HG02763 (cell line): ENCODE measurements at regions not wholly inside any gene's neighbourhood (a gene's known extent, or its start where the extent isn't known, plus 50 kb on each side); places are given as distances from the start of the nearest gene placed in this dataset.

Experiments used
- ATAC-seq: cut with Tn5 transposase; IDR thresholded peaks from one replicate; pipeline ENCODE4 v1.9.1; 2021; ENCODE audit warnings: mild to moderate bottlenecking, moderate library complexity; ENCODE audit not compliant: unreplicated experiment

DNA sequence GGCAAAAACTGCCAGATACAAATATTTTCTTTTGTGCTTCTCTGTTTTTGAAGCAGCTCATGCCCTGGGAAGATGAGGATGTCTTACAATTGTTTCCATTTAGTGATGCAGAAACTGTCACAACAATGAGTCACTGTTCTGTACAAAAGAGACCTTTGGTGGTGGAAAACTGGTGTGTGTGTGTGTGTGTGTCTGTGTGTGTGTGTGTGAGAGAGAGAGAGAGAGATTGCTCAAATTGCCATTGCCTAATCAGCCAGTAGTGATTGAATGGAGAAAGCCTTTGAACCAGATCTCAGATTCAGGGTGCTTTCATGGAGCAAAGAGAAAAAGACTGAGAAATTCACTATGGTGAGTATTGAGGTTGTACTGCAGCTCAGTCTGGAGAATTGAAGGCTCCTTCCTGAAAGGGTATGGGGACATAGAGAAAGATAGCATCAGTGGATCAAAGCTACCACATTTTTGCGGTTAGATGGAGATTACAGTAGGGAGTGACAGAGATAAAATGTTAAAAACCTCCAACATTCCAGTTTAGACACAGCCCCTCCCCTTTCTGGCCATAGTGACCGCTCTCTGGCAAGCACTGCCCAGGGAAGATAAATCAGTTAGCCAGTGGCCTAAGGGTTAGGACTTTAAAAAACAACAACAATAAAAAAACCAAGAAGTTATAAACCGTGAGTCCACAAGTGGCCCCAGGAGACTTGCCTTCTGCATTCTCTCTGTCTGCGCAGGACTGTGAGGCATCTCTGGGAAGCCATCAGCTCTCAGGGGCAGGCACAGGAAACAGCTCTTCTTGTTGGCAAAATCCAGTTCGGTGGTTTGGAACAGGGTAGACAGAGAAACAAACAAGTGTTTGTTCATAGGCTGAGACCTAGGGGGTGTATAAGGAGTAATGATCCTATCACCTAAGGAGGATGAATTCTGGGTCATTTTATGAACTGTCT is 406.5 kb downstream of the DUSP10 start:
- ATAC-seq = no peak

DNA sequence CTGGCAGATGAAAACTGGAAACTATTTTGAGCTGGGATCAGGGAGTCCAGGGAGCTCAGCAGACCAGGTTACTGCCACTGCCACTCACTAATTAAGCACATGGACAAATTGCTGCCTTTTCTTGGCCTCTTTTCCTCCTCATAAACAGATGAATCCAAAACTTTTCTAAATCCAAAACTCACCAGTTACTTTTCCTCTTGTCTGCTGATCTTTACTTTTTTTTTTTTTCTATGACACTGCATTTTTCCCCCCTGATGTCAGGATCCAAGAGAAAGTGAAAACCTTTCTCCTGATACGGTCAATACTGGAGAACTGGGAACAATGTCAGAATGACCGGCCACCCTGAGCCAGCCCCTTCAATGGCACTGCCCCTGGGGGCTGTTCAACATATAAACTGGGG is 405.8 kb downstream of the DUSP10 start:
- ATAC-seq = no peak

DNA sequence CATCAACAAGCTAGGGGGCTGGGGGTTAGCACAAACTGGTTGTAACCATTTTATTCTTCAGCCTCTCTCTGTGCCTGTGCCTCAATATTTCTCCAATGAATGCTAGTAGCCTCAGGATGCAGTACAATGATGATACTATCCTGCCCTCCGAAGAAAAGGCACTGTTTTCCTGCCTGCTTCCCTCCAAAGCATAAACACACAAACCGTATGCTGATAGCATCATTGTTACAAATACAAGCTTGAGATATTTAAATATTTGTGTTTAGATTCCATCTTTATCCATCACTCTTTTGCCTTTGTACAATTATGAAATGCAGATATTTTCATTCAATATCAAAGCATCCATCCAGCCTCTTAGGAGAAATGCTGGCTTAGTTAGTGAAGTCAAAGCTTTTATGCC is 404.8 kb downstream of the DUSP10 start:
- no peak for ATAC-seq

DNA sequence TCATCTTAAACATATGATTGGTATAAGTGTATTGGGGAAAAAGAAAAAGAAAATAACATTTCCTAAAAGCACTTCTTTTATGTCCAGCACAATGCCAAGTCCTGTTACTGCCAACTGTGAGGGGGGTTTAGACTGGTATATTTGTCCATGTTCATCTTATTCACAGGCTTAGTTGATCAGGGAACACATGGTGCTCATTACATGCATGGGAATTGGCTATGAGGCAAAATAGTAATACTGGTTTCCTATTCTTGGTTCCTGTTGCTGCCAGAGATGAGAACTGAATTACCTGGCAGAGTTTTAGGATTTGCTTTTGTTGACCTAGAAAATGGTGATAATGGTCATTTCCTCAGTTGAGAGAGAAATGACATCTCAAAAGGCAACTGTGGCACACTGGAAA is 398.8 kb downstream of the DUSP10 start:
- no peak for ATAC-seq

DNA sequence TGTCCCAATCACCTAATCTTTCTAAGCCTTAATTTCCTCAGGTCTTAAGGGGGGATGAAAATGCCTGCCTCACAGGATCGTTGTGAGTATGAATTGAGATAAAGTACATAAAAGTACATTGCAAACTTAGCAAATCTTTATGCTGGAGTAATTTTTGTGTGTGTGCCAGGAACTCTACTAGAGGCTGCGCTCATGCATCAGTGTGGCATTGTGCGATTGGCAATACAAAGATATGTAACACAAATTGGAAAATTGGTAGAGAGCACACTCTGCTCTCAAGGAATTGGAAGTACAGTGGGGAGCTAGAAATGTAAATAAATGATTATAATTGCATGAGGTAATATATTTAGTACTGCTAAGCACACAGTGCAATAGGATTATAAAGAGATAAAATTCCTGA is 398.3 kb downstream of the DUSP10 start:
- ATAC-seq = no peak

DNA sequence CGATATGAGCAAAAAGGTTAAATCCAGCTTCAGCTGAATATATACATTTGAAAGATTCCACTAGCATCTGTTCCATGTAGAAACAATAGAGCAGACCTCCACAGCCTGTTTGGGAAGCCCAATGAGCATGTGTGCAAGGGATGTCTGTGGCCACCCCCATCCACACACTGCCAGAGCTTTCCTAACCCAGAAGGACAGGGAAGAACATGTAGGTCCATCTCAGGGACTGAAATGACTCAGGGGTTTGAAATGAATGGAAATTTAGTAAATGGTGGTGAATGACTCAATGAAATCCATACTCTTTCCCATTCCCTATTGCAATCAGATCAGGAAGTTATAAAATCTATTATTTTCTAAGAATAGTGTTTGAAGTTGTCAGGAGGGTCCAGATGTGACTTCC is 397.2 kb downstream of the DUSP10 start:
- ATAC-seq = no peak

DNA sequence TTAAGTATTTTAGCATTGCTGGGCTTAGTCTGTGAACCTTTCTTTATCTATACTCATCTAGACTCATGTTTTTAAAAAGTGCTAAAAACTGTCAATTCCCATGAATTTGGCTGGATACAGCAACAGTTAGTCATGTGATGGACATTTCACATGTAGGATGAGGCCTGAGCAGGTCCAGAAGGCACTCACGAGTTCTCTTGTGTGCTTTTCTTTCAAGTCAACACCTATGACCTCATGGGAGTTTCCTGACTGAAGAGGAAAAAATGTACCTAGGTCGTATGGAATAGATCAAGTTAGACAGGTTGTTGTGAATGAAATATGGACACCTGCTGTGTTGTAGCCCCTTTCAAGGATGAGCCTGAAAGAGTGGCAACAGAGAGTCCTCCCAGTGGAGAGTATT is 394.2 kb downstream of the DUSP10 start:
- ATAC-seq = no peak

DNA sequence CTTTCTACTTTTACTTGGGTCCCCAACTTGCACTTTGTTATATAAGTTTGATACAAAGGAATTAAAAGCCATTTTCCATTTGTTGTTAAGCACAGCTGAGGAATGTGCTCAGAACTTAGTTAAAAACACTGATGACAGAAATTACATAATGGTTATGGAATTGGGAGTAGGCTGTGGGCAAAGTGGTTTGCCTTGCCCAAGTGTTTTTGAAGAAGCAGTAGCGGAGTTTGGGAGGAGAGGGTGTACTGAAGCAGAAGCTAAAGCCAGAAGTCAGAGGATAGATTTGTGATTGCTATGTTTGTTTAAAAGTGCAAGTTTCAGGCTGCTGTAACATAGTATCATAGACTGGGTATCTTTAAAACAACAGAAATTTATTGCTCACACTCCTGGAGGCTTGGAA is 391.8 kb downstream of the DUSP10 start:
- ATAC-seq = no peak

DNA sequence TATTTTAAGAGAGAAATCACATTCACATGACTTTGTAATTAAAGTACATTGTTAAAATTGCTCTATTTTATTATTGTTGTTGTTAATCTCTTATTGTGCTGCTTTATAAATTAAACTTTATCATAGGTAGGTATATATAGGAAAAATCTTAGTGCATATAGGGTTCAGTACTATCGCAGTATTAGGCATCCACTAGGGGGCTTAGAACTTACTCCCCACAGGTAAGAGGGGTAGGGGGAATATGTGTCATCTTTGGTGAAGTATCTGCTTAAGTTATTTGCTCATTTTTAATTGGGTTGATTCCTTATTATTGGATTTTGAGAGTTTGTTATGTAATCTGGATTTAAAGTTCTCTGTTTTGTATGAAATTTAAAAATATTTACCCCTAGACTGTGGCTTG is 385.2 kb downstream of the DUSP10 start:
- ATAC-seq = no peak

DNA sequence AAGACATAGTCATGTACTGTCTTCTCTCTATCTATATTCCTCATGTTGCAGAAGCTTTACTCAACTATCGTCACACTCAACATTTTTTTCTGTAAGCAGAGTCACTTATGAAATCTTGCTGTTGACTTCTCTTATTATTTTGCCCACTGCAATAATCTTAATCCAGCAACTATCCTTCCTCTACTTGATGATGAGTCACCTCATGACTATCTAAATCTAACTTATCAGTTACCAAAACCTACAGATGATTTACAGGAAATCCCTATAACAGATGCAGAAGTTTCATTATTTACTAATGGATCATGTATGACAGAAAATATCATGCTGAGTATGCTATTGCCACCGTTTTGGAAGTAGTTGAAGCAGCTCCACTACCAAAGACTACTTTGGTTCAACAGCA is 378.9 kb downstream of the DUSP10 start:
- no peak for ATAC-seq

DNA sequence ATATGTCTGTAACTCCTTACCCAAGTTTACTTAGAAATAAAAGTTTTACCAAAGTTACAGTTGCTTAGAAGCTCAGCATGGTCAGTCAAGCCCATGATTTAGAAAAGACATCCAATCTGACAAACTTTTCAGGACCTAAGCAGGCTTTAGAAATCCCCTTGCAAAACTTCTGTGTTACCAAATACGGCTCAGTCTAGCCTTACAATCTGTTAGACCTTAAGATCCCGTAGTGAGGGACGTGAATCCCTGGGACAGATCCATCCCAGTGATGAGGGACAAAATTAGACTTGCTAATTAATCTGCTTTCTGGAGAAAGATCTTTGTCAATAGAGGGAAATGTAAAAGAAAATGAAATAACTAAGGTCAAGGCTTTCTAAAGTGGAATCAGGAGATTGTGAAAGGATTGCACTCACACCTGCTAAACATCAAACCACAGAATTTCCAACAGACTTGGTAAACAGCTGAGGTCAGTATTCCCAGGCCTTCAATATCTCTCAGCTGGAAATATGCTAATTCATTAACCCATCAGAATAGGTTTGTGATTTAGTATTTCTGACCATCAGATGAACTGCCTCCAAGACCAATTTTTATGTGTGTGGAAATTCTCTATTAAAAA is 375.3 kb downstream of the DUSP10 start:
- ATAC-seq = no peak

DNA sequence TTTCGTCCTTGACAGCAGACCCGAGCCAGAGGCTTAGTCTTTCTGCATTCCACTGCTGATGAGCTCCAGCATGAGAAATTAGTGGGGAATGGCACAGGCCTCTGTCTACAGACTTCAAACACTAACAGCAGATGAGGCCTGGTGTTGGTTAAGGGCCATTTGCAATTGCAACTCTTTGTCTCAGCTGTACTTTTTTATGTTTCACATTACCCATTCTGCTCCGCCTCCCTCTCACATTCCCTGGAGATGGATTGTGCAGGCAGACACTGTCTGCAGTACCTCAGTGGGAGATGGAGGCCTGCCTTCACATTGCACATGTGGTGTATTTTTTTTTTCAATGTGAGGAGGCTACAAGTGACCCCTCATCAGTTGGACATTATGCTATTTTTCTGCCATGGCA is 370.2 kb downstream of the DUSP10 start:
- no peak for ATAC-seq

DNA sequence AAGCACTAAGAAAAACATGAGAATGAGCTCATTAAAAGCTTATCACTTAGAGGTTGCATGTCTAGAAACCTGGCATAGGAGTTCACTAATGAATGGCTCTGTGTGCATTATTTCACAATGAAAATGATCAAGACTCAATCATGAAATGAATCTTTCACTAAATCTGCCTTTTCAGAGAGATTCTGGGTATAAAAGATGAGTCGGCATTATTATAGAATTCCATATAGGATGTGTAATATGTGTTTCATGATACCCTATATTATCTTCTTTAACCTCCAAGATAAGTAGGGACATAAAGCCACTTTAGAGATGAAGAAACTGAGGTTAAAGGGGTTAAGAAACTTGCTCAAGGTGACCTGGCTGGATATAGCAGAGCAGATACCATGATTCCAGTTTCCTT is 368.1 kb downstream of the DUSP10 start:
- no peak for ATAC-seq

DNA sequence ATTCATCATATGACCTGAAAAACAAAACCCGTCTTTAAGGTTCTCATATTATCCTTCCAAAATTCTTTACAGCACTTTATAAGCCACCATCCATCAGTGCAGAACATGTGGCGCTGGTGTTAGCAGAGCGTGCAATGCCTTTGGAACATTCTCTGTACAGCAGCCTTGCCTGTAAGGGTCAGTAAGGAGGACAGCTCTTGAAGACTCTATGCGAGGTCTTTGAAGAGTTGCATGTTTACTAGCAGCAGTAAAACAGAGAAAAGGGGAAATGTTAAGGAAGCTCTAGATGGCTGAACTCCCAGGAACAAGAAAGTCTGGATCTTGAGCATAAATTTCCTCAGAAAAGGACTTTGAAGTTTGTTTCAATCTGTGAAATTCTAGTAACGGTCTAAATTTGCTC is 365.6 kb downstream of the DUSP10 start:
- no peak for ATAC-seq

DNA sequence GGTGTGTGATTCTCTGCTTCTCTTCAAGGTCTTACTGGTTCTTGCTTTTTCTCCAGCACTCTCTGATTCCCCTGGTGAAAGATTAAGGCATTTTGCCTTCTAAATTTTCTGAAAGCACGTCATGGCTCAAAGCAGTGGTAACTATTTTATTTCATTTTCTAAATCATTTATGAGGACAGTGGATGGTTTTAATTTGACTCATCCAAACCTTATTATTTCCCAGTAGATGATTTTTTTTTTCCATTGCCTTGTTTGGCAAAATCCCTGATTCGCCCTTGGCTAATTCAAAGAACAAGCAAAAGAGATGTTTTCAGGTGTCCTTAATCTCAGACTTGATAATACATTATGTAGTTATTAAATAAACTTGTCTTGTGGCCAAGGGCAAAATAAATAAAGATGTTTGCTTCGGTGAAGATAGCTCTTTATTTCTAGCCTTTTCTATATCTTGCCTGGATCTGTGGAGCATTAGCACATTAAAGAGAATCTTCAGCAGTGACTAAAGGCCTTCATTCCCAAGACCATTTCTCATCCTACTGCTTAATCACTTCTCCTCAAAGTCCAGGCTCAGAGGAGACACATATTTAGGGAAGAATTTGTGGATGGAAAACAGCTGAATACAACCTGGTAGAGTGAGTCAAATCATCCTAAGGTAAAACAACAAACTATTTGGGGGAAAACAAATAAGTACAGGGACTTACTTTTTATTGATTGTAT is 359.8 kb downstream of the DUSP10 start:
- ATAC-seq = no peak

DNA sequence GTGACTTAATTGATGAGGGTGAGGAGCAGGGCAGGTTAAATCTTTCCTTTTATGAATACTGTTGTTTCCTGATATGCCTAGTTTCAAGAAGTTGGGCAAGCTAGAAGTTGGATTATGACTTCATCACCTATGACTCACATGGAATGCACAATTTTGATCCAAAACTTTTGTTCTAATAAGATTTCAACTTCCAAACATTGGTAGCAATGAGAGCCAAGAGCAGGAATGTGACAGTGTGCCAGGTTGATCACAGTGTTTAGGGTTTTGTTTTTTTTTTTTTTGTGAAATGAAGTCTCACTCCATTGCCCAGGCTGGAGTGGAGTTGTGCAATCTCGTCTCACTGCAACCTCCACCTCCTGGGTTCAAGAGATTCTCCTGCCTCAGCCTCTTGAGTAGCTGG is 349.4 kb downstream of the DUSP10 start:
- no peak for ATAC-seq

DNA sequence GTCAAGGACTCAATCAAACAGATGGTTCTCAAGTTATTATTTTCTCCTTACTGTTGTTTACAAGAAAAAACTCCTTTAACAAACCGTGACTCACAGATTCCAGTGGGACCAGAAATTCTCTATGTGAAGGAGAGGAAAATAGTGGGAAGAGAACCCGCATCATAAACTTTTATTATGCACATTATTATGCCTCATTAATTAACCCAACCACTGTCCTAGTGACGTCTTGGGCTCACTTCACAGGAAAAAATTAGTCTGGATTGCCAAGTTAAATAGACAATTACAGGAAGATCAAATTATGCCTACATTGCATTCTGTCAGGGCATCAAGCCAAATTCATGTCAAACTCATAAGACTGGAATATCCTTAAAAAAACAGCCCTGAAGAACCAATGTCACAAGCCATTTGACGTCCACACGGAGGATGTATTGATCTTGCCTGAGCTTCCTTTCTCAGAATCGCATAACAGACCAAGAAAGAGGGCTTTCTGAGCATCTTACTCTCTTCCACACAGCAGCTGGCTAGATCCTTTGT is 347.8 kb downstream of the DUSP10 start:
- ATAC-seq = no peak

DNA sequence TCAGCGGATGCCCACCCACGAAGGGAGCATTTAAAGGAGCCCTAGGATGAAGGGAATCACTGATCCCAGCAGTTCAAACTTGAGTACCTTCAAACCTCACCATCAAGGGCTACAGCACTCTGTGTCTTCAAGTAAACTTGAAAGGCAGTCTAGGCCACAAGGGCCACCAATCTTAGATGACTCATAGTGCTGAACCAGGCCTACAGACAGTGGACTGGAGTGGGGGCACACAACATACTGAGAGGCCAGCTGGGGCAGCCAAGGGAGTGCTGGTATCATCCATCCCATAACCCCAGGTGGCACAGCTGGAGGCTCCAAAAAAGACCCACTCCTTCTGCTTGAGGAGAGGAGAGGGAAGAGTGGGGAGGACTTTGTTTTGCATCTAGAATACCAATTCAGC is 345.4 kb downstream of the DUSP10 start:
- no peak for ATAC-seq

DNA sequence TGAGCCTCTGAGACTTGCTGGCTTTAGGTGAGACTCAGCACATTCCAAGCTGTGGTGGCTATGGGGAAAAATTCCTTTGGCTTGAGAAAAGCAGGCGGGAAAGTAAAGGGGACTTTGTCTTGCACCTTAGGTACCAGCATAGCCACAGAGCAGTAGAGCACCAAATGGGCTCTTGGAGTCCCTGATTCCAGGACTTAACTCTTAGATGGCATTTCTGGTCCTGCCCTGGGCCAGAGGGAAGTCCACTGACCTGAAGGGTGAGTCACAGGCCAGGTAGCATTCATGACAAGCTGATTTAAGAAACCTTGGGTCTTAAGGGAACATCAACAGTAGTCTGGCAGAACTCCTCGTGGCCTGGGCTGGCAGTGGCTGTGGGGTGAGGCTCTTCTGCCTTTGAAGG is 344.7 kb downstream of the DUSP10 start:
- ATAC-seq = no peak

DNA sequence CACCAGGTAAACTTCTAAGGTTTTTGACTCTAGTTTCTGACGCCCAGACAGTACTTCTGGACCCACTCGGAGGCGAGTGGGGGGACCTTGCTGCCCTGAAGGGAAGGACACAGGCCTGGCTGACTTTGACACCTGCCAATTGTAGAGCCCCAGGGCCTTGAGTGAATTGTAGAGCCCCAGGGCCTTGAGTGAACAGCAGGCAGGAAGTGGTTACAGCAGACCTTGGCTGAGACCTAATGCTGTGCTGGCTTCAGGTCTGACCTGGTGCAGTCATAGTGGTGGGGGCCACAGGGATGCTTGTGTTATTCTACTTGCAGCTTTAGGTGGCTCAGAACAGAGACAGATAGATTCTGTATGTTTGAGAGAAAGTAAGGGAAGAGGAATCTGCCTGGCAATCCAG is 344.3 kb downstream of the DUSP10 start:
- ATAC-seq = no peak

DNA sequence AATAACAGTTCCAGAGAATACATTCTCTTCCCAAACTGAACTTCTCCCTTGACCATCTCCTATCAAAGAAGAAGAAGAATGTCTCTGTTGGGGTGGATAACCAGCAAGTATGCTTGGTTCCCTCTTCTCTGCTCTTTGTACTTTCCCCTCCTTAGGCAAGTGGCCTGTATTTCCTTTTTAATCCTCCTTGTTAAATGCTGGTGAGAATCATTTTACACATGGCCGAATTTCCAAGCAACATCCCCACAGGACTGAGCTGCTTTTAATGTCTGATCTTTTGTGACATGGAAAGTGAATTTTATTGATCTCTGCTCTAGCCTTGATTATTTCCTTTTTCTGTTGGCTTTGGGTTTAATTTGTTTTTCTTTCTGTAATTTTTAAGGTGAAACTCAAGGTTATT is 336.7 kb downstream of the DUSP10 start:
- ATAC-seq = no peak
